Effector CD8-positive, alpha-beta T cell (primary cell): ENCODE measurements at regions not wholly inside any gene's neighbourhood (a gene's known extent, or its start where the extent isn't known, plus 50 kb on each side); places are given as distances from the start of the nearest gene placed in this dataset.

Experiments used
- DNase-seq: peaks from one replicate; lab custom pipeline; 2025; lab: John Stamatoyannopoulos, UW

- no peak for DNase-seq
Measured at GRCh38 chr1:114314576-114314975, 160.9 kb upstream of the SYT6 start.

- no peak for DNase-seq
Measured at GRCh38 chr1:114314098-114314497, 160.4 kb upstream of the SYT6 start.

GRCh38 chr1:114310695-114311271, 157.1 kb upstream of the SYT6 start:
- no peak for DNase-seq

- no peak for DNase-seq
Measured at GRCh38 chr1:114302821-114303220, 149.2 kb upstream of the SYT6 start.

- no peak for DNase-seq
Measured at GRCh38 chr1:114299331-114299975, 145.8 kb upstream of the SYT6 start.

GRCh38 chr1:114298008-114298407, 144.3 kb upstream of the SYT6 start:
- no peak for DNase-seq

- no peak for DNase-seq
Measured at GRCh38 chr1:114296413-114296812, 142.7 kb upstream of the SYT6 start.

GRCh38 chr1:114295321-114295720, 141.7 kb upstream of the SYT6 start:
- no peak for DNase-seq

GRCh38 chr1:114292835-114293234, 139.2 kb upstream of the SYT6 start:
- no peak for DNase-seq

- no peak for DNase-seq
Measured at GRCh38 chr1:114292194-114292593, 138.5 kb upstream of the SYT6 start.

GRCh38 chr1:114290776-114291175, 137.1 kb upstream of the SYT6 start:
- DNase-seq = no peak

- DNase-seq = no peak
Measured at GRCh38 chr1:114290341-114290740, 136.7 kb upstream of the SYT6 start.

GRCh38 chr1:114289824-114290223, 136.2 kb upstream of the SYT6 start:
- DNase-seq = no peak

GRCh38 chr1:114289306-114289705, 135.6 kb upstream of the SYT6 start:
- no peak for DNase-seq

- no peak for DNase-seq
Measured at GRCh38 chr1:114286960-114287359, 133.3 kb upstream of the SYT6 start.

- no peak for DNase-seq
Measured at GRCh38 chr1:114286179-114286578, 132.5 kb upstream of the SYT6 start.

GRCh38 chr1:114282751-114283403, 129.2 kb upstream of the SYT6 start:
- peak; percentile 73 for DNase-seq

GRCh38 chr1:114278911-114279310, 125.2 kb upstream of the SYT6 start:
- no peak for DNase-seq

GRCh38 chr1:114278430-114278829, 124.8 kb upstream of the SYT6 start:
- DNase-seq = no peak

GRCh38 chr1:114274621-114275317, 121.1 kb upstream of the SYT6 start:
- no peak for DNase-seq

- DNase-seq = no peak
Measured at GRCh38 chr1:114272593-114272992, 118.9 kb upstream of the SYT6 start.

GRCh38 chr1:114270718-114271117, 117.0 kb upstream of the SYT6 start:
- no peak for DNase-seq

GRCh38 chr1:114270282-114270681, 116.6 kb upstream of the SYT6 start:
- DNase-seq = no peak
